HG03066 (cell line): ENCODE measurements at regions not wholly inside any gene's neighbourhood (a gene's known extent, or its start where the extent isn't known, plus 50 kb on each side); places are given as distances from the start of the nearest gene placed in this dataset.

ENCODE experiments used
- ATAC-seq: cut with Tn5 transposase; IDR thresholded peaks from one replicate; pipeline ENCODE4 v1.9.1; 2021; ENCODE audit warnings: low read depth; ENCODE audit not compliant: unreplicated experiment

DNA sequence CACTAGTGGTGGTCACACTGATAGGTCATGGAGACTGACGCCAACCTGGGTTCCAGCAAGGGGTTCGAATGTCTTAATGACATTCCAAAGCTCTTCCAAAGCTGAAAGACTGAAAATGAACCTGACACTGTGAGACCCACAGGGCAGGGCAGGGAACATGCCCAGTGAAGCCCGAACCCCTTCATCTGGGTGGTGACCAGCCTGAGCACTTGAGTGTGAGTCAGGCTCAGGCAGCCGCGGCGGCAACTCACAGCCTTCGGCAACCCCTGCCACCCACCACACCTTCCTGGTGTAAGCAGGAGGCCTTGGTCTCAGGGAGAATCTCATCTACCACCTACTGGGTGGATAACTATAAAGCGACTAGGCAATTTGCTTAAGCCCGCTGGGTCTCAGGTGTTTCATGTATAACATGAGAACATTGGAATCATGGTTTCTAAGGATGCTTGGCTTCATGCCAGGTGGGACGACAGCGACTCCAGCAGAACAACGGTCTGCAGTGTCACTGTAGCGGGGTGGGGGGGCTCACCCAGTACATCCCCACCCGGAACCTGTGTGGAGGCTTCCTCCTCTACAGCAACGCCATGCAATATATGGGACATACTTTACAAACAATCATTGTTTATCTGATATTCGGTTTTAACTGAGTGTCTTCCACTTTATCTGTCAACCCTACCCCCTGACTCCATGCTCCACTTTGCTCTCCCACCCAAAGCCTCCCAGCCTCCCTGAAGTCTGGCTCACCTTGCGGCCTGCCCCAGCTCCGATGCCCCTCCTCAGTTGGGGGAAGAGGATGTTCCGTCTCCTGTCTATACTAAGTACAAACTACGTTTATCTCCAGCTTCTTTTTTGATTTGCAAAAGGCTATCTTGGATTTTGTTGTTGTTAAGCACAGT is 125.0 kb upstream of the MEF2A start:
- ATAC-seq = no peak

DNA sequence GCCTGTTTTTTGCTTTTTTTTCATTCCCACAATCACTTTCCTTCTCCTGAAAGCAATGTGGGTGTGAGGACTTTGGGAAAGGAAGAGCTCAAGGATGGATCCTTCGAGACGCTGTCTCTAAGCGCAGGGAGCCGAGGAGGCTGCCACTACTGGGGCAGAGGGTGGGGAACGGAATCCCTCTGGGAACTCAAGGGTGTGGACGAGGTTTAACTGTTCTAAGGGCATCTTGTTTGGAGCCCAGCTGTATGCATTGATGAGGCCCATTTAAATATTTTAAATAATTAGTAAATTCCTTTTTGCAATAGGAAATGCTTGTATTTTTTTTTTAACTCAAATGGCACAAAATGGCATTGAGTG is 124.4 kb upstream of the MEF2A start:
- no peak for ATAC-seq

DNA sequence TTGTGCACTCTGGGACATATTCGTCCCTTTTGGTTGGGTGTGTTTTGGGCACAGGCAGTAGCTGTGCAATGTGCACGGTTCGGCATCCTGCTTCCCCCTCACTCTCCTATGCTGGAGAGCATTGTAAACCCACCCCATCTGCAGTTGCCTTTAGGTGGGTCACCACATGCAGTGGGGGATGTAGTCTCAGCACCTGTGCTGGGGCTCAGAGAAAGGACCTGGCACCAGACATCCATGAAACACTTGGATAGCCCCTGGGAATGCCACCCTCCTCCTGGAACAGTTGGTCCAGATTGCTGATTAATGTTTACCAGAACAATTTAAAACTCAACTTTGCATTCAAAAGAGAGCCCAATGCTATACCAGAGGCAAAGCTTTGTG is 123.9 kb upstream of the MEF2A start:
- no peak for ATAC-seq

DNA sequence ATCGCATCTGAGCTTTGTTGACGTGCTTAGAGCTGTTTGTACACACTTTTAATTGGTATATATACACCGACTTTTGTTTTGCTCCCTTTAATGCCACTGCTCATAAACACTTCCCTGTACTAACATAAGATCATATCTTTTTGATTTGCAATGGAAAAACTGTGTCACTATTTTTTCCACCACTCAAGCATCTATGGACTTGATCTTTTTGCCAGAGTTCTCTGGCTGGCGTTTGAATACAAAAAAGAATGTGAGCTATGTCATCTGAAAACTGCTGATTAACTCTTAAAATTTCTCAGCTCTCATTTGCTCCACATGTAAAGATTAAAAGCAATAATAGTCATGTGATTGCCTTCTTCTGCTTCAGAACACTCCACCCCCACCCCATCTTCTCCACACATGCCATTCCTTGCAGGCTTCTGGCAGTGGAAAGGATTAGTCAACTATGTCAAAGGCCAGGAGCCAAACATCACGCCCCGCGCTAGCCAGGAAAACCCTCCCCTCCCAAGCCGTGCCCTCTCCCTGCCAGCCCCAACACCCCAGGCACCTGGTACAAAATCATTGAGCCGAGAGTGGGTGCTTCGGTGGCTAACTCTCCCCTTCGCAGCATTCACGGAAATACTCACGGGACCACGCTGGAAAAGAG is 123.4 kb upstream of the MEF2A start:
- ATAC-seq = no peak

DNA sequence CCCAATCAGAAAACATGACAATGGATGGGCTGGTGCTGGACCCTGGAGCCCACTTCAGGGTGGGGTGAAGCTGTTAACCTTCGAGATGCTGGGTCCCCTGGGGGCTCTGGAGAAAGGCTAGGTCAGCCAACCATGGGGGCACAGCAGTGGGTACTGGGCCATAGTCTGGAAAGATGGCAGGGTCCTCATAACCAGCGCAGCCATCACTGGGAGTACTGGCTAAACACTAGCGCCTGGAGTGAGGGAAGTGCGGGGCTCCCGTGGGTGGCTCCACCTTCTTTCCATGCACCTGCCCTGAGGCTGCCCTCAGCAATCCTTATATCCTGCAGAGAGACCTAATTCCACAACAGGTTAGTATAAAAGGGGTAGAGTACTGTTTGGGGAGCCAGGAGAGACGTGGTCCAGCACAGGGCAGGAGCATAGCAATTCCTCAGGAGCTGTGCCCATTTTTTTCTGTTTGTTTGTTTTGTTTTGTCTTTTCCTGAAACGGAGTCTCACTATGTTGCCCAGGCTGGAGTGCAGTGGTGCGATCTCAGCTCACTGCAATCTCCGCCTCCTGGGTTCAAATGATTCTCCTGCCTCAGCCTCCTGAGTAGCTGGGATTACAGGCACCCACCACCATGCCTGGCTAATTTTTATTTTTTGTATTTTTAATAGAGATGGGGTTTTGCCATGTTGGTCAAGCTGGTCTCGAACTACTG is 122.6 kb upstream of the MEF2A start:
- ATAC-seq = no peak

DNA sequence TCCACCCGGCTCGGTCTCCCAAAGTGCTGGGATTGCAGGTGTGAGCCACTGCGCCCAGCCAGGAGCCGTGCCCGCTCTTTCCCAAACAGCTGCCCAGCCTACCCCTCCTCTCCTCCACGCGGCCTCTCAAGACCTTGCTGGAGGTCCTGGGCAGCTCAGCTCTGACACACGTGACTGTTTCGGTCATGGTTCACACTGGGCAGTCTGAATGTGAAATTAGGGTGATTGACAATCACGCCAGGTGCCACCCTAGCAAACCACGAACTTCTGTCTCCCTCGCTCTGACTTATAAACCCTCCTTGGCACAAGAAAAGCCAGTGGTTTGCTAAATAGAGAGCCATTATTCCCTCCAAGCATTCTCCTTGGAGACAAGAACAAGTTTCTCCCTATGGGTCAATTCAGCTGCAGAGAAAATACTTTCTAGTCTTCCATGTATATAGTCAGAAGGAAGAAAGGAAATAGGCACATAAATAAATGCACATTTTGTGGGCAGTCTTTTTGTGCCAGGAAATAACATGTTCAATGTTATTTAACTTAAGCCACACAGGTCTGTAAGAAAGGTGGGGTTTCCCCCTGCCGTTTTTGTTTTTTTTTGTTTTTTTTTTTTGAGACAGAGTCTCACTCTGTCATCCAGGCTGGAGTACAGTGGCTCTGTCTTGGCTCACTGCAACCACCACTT is 121.9 kb upstream of the MEF2A start:
- ATAC-seq = no peak

DNA sequence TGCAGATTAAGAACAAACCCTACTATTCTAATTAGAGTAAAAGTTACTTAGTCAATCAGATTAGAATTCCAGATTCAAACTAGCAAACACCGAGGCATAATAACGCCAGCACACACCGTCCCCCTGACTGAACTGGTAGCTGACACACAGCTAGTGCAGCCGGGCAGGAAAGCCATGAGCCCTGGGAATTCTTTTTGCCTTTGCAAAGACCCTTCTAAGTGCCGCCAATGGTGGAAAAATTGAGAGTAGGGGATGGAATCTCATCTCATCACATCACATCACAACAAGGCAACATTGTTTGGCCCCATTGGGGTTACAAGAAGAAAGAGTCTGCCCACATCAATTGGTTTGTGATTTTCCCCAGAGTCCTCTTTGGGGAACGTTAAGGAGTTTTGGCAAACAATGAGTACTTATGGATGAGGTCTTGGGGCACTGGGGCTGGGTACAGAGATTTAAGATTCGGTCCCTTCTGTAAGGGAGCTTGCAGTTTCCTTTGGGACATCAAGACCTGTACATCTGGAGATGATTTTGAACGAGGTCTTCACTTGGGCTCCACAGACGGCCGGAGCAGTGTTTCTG is 120.4 kb upstream of the MEF2A start:
- ATAC-seq = no peak

DNA sequence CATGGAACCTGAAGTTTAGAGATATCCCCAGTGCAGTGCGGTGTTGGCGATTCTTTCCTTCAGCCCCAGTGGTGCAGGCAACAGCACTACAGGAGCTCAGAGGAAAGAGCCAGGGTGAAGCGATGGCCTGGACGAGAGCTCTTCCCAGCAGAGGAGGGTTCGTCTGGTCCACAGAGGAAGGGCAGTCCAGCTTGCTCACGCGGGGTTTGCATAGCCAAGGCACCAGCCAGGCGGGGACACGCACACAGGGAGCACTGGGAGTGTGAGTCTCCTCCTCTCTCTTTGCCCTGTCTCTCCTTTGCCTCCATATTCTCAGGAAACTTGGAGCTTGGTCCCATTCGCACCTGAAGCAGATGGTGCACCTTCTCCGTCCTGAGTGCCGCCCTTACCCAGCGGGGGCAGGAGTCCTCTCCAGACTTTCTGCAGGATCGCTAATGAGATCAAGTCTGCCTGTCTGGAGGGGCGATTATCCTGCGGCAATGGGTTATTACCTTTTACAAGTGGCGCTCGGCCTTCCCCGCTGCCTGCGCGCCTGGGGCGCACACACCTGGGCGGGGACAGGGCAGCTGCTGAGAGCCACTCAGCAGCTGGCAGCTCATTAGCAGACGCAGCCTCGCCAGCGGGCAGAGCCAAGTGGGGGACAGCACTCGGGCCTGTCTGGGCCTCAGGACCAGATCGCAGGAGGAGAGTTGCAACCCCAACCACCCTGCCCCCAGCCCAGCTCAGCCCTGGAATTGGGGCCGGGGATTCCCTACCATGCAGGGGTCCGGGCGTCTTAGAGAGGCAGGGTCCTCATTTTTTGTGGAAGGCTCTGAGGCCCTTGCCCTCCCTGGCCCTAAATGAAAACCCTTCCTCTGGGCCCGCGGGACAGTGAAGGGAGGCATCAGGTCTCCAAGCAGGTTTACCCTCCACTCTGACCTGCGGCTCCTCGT is 119.0 kb upstream of the MEF2A start:
- ATAC-seq = no peak

DNA sequence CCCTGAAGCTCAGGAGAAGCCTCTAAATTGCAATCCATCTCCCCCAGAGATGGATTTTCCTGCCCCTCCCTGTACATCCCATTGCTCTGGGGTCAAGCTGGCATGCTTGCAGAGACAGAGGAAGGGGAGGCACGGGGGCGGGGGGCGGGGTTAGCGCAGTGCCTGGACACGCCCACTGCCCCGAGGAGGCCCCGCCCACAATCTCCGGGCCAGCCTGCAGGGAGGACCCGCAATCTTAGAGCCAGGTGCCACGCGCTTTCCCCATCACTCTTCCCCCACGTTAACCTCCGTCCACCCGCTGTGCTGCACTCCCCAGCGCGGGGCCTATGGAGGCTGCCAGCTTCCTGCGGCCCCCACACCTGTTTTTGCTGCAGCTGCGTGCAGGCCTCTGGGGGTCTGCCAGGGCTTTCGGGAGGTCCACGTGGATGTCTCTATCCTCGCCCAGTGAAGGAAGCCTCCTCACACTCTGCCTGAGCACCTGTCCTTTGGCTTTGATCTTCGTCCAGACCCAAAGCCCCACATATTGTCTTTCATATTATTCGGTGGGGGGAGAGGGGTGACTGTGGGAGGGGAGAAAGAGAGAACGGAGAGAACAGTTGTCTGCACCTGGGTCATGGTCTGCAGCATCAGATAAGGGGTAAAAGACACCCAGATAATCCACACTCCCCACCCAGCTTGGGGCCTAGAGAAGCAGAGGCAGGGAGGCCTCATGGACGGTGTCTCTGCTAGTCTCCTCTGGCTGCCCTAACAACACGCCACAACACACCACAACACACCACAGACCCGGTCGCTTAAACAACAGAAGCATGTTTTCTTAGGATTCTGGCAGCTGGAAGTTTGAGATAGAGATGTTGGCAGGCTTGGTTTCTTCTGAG is 118.0 kb upstream of the MEF2A start:
- ATAC-seq = no peak

DNA sequence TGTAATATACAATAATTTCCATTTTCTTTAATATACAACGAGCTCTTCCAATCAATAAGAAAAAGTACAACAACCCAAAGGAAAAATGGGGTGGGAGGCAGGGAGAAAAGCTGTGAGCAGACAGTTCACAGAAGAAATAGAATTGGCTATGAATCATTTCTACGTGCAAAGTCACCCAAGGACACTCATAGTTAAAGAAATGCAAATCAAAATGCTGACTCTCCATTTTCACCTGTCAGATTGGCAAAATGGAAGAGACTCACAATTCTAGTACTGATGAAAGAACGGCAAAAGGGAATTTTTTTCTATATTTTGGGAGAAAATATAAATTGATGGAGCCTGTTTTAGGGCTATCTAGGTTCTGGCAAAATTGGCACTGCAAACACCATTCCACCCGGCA is 116.3 kb upstream of the MEF2A start:
- no peak for ATAC-seq

DNA sequence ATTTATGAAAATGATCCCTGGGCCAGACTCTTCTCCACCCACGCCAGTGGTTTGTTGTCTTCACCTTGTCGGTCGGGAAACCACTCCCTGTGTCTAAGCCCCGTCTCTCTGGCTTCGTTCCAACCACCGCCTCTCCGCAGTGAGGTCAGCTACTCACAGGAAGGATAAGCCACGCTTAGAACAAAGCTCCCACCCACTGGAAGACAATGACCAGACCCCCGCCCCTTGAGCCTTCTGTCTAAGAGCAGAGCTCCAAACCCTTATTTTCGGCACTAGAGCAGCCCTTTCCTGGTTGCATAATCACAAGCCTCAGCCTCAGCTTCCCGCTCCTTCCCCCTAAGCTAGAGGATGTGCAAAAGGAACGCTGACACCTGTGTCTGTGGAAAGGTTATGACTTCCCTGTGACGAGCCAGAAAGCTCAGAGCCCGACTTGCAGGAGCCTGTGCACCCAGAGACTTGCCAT is 114.9 kb upstream of the MEF2A start:
- no peak for ATAC-seq

DNA sequence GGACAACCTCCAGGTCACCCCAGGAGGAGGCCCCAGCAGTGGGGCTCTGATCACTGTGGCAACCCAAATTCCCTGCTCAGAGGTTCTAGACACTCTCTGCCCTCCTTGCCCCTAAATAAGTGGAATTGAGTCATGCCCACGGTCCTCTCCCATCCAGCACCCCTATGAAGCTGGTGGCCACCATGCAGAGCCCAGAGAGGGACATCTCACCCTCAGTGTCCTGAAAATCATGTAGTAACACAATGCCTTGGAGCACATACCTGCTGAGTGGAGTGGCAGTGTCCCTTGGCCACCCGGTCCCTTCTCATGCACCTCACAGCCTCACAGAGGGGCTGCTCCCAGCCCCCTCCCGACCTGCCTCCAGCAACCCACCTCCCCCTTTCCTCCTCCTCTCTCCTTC is 114.3 kb upstream of the MEF2A start:
- ATAC-seq = no peak

DNA sequence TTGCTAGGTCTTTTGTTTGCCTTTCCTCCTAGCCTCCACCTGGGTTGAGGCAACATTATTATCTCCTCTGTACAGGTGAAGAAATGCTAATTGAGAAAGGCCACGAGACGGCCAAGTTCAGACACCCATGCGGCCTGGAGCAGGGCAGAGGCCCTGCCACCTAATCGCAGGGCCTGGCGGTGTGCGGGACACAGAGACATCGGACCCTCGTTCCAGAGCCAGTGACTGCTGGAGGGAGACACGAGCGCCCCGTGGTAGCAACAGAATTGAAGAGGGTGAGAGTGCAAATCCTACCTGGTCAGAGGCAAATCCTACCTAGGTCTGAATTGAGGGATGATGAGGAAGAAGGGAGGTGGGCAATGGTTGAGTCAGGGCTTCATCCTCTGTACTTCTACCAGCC is 113.8 kb upstream of the MEF2A start:
- ATAC-seq = no peak

DNA sequence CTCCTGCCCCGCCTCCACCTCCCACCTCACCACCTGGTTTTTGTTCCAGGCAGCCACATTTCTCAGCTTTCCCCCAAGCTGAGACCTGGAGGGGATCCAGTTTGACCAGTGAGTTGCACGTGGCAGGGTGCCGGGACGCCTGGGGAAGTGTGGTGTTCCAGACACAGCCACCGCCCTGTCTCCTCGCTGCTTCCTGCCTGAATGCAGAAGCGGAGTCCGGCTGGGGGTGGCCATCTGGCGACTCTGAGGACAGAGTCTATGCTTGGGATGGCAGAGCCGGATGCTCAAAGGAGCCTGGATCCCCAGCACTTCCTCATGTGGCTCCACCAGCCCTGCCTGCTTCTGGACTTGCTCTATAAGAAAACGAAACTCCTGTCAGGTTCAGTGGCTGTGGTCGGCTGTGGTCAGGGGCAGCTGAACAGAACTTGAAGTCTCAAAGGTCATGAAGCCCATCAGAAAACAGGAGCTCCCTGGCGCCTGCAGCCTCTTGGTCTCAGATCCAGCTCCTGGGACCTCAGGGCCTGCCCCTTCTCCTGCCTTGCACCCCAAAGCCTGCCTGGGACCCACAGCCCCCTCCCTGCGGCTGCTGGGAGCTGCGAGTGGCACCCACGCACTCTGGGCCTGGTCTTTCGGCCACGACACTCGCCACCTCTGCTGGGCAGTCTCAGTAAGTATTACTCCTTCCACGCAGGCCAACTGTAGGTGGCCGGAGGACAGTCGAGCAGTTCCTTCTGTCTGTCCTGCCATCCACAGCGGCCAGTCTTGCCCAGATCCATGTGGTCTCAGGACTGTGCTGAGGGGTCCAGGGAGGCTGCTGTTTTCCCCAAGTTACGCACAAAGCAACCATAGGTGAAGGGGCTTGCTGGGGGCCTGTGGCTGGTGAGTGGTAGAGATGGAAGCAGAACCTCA is 112.8 kb upstream of the MEF2A start:
- peak; percentile 92 for ATAC-seq

DNA sequence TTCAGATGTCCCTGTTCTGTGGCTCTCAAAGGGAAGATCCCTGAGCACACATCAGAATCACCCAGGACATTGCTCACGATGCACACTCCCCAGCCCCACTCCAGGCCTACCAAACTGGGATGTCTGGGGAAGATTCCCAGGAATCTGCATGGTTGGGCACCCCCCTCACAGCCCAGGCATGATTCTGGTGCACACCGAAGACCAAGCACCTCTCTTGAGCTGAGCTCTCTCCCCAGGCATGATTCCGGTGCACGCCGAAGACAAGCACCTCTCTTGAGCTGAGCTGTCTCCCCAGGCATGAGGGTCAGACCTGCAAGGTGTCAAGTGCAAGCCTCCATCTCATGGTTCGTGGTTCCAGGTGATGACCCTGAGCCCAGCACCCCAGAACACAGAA is 112.2 kb upstream of the MEF2A start:
- no peak for ATAC-seq

DNA sequence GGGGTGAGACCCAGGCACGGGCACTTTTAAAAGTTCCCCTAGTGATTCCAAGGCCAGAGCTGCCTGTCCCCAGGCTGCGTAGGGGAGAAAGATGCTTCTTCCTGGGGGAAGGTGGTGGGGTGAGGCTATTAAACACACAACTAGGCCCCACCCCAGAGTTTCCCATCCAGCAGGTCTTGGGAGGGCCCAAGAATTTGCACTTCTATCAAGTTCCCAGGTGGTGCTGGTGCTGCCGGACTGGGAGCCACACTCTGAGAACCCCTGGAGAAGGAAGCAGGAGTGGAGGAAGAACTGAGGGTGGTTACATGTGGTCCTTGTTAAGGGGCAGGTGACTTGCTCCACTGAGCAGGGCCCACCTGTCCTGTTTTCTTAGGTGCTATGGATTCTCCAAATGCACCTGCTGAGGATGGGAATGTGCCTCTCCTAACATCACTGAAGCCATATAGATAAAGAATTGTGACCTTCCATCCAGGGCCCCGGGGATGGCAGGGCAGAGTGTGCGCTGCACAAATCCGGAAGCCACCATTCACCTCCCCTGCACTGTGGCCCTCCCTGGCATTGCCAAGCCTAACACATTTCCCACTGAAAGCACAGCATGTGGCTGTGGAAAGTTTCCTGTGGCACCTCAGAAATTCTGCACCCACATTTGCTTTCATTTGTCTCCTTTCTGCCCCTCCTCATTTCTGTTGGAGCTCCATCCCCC is 111.5 kb upstream of the MEF2A start:
- no peak for ATAC-seq
